Skeletal muscle tissue (tissue), 3 donors: ENCODE measurements at regions not wholly inside any gene's neighbourhood (a gene's known extent, or its start where the extent isn't known, plus 50 kb on each side); places are given as distances from the start of the nearest gene placed in this dataset.
"Not testable (repeated sequence)": the region's sequence is repeated elsewhere in the genome, so short reads cannot be mapped to it uniquely, and the experiment has no call there.

Source experiments
- H3K27ac ChIP-seq: one replicate; pipeline ENCODE4 v1.7.0; 2013; ENCODE audit warnings: mild to moderate bottlenecking, low read depth, low read length, inconsistent platforms
- H3K27me3 ChIP-seq, 3 donors: one replicate each; pipeline ENCODE4 v1.7.0; 2013; ENCODE audit warnings: low read length in 3 of 3; ENCODE audit not compliant: control insufficient read depth in 3 of 3, insufficient read depth in 3 of 3
- H3K36me3 ChIP-seq, 3 donors: one replicate each; pipeline ENCODE4 v1.7.0; 2013; ENCODE audit warnings: low read length in 3 of 3; ENCODE audit not compliant: control insufficient read depth in 3 of 3, insufficient read depth in 3 of 3
- H3K4me1 ChIP-seq, 3 donors: one replicate each; pipeline ENCODE4 v1.7.0; 2013; ENCODE audit warnings: low read length in 3 of 3, mild to moderate bottlenecking in 3 of 3; ENCODE audit not compliant: control insufficient read depth in 3 of 3, insufficient read depth in 3 of 3
- H3K4me3 ChIP-seq, 3 donors: one replicate each; pipeline ENCODE4 v1.7.0; 2013; ENCODE audit warnings: low read length in 3 of 3
- H3K9ac ChIP-seq, 3 donors: one replicate each; pipeline ENCODE4 v1.7.0; 2013; ENCODE audit warnings: low read length in 3 of 3, mild to moderate bottlenecking in 3 of 3, moderate library complexity in 2 of 3, low read depth in 1 of 3
- H3K9me3 ChIP-seq, 3 donors: one replicate each; pipeline ENCODE4 v1.7.0; 2013; ENCODE audit warnings: low read length in 3 of 3; ENCODE audit not compliant: control insufficient read depth in 3 of 3
- donor health status: Osteomylitis.

GRCh38 chr6:28621268-28621667 lies 95.6 kb downstream of the GPX5 start:
- not testable (repeated sequence) for H3K9me3 ChIP-seq, H3K4me3 ChIP-seq, H3K27me3 ChIP-seq, H3K27ac ChIP-seq, H3K9ac ChIP-seq, H3K36me3 ChIP-seq, H3K4me1 ChIP-seq

GRCh38 chr6:28623242-28623641 lies 97.6 kb downstream of the GPX5 start:
- not testable (repeated sequence) for H3K27ac ChIP-seq, H3K27me3 ChIP-seq, H3K9me3 ChIP-seq, H3K4me1 ChIP-seq, H3K36me3 ChIP-seq, H3K4me3 ChIP-seq, H3K9ac ChIP-seq

GRCh38 chr6:28626386-28626785 lies 100.7 kb downstream of the GPX5 start:
- not testable (repeated sequence) for H3K27ac ChIP-seq, H3K4me1 ChIP-seq, H3K36me3 ChIP-seq, H3K9ac ChIP-seq, H3K9me3 ChIP-seq, H3K4me3 ChIP-seq, H3K27me3 ChIP-seq

DNA sequence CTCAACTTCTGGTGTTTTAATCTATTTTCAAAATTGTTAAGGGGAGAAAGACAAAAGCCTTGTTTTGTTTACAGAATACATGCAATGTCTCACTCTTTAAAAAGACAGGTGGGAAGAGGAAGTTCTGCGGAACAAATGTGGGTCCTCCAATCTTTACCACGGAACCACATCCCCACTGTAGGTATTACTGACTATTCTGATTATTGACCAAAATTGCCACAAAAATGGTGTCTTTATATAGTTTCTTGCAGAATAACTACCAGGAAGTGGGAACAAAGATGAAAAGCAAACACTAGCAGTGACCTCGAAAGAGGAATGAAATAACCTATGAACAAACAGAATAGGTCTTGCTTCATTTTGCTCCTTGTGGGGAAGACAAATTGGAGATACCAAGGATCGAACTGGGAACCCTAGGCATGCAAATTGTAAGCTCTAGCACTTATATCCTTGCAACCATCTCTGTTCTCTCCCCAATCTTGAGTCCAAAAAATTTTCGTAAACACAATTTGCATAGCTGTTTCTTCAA lies 106.7 kb downstream of the GPX5 start:
- H3K9me3 ChIP-seq, result no peaks in the 10 kb centered on the region
- no peak overlapping the region for H3K27ac ChIP-seq
- no peak overlapping the region for H3K4me3 ChIP-seq
- H3K27me3 ChIP-seq, result peaks cover 16 to 39% (median 36%) of the 10 kb centered on the region in 3 donors
- no peak overlapping the region for H3K9ac ChIP-seq
- no peaks in the 10 kb centered on the region for H3K36me3 ChIP-seq
- H3K4me1 ChIP-seq, result no peaks in the 10 kb centered on the region

DNA sequence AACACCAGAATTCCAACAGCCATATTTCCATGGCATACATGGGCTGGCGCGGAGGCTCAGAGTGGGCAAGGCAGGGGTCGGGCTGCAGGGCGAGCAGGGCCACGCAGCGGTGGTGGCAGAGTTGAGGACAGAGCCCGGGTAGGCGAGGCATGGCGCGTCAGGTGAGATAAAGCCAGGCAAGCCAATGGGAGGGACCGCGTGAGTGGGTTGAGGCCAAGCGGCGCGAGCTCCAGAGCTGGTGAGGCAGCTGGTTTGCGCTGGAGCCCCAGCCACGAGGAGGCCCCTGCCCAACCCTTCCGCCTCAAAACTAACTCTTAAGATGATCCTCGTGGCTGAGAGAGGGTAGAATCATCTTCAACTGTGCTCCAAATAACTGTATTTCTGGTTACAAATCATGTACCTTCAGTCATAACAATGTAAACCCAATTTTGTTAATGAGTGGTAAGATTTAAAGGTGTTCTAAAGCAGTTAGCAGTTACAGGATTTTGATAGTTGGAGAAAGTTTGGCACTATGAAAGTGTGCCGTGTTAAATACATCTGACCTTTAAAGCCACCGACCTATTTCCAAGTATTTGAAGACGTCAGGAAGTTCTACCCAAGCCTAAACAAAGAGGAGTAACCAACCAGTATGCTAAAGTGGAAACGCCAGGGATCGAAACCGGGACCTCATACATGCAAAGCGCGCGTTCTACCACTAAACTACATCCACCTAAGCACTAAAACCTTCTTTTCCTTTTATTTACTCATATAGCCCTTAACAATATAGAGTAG lies 107.9 kb downstream of the GPX5 start:
- Histone ChIP-seq H3K4me3 (no peak overlapping the region), H3K4me1 (no peaks in the 10 kb centered on the region), H3K27ac (no peak overlapping the region), H3K27me3 (peaks cover 16 to 40% (median 36%) of the 10 kb centered on the region in 3 donors), H3K9me3 (peaks cover 0 to under 1% (median 0%) of the 10 kb centered on the region in 3 donors), H3K36me3 (no peaks in the 10 kb centered on the region), H3K9ac (no peak overlapping the region)

DNA sequence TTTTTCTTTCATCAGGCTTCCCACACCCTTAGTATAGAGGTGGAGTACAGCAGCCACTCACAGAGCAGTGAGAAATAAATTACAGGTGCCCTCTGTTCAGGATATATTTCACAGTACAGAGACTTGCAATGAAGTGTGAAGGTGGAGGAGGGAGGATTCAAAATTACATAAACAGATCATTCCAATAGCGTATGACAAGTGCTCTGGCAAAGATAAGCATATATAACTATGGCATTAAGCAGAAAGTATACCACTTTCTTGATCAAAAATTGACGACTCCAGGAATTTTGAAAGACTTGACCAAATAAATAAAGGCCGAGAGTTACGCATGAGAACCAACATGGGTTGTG lies 108.7 kb downstream of the GPX5 start:
- Histone ChIP-seq H3K9me3 (peaks cover 0 to 2% (median 0%) of the 10 kb centered on the region in 3 donors), H3K4me3 (peak overlapping the region in 1 of 3 donors; percentile 17), H3K36me3 (no peaks in the 10 kb centered on the region), H3K27ac (no peak overlapping the region), H3K4me1 (no peaks in the 10 kb centered on the region), H3K9ac (no peak overlapping the region), H3K27me3 (peaks cover 16 to 40% (median 34%) of the 10 kb centered on the region in 3 donors)

- Histone ChIP-seq H3K4me3 (peak overlapping the region in 1 of 3 donors; percentile 17), H3K27ac (no peak overlapping the region), H3K4me1 (no peaks in the 10 kb centered on the region), H3K36me3 (no peaks in the 10 kb centered on the region), H3K9me3 (peaks cover 0 to 2% (median 0%) of the 10 kb centered on the region in 3 donors), H3K27me3 (peaks cover 16 to 40% (median 34%) of the 10 kb centered on the region in 3 donors), H3K9ac (no peak overlapping the region)
Observed at GRCh38 chr6:28634761-28635546, 109.3 kb downstream of the GPX5 start.

DNA sequence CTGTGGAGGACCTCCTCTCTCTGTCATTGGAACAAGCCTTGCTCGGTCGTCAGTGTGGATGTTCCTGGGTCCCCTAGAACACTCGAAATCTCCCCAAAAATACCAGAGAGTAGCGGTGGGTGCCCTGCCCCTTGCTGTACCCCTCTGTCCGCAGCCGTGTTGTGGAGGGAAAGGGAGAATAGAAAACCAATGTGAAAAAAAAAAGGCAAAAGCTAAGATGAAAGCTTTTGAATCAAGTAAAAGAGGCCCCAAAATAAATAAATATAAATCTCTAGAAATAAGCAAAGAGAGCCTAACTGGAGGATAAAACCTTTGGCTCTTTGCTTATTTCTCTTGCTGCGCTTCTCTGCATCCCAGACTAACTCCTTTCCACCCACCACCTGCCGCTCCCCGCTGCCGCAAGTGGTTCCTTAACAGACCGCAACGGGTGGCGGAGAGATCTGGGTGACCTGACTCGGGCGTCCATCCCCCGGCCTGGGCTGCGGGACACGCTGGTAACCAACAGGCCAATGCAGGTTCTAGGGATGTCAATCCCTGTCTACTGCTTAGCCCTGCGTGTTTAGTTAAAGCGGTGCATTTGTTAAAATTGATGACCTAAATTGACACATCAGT lies 110.0 kb downstream of the GPX5 start:
- H3K27me3 ChIP-seq, result peaks cover 16 to 40% (median 34%) of the 10 kb centered on the region in 3 donors
- H3K9me3 ChIP-seq, result peaks cover 0 to 2% (median 0%) of the 10 kb centered on the region in 3 donors
- H3K27ac ChIP-seq, result no peak overlapping the region

DNA sequence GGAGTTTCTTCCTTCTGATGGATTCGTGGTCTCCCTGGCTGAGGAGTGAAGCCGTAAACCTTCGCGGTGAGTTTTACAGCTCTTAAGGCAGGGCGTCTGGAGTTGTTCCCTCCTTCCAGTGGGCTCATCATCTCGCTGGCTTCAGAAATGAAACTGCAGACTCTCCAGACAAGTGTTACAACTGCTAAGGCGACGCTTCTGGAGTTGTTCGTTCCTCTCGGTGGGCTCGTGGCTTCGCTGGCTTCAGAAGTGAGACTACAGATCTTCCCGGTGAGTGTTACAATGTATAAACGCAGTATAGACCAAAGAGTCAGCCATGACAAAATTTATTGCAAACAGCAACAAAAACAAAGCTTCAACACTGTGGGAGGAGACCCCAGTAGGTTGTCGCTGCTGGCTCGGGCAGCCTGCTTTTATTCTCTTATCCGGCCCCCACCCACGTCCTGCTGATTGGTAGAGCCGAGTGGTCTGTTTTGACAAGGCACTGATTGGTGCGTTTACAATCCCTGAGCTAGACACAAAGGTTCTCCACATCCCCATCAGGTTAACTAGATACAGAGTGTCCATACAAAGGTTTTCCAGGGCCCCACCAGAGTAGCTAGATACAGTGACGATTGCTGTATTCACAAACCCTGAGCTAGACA lies 113.2 kb downstream of the GPX5 start:
- no peaks in the 10 kb centered on the region for H3K36me3 ChIP-seq
- peaks cover 0 to 2% (median 0%) of the 10 kb centered on the region in 3 donors for H3K9me3 ChIP-seq
- no peaks in the 10 kb centered on the region for H3K4me1 ChIP-seq
- H3K27me3 ChIP-seq, result peaks cover 13 to 30% (median 29%) of the 10 kb centered on the region in 3 donors
- no peak overlapping the region for H3K4me3 ChIP-seq
- H3K9ac ChIP-seq, result no peak overlapping the region
- H3K27ac ChIP-seq, result no peak overlapping the region

More for the DNA sequence above, 110.0 kb downstream of the GPX5 start:
- Histone ChIP-seq H3K4me1 (no peaks in the 10 kb centered on the region), H3K9ac (no peak overlapping the region), H3K36me3 (no peaks in the 10 kb centered on the region), H3K4me3 (peak overlapping the region in 1 of 3 donors; percentile 17)
